GM12872 (cell line): ENCODE measurements at regions not wholly inside any gene's neighbourhood (a gene's known extent, or its start where the extent isn't known, plus 50 kb on each side); places are given as distances from the start of the nearest gene placed in this dataset.

Source experiments
- TF ChIP-seq, protein P1 (sequence below): IDR thresholded peaks from 3 replicates; pipeline ENCODE4 v1.5.1; 2011; ENCODE audit warnings: low read depth, mild to moderate bottlenecking, low read length, moderate library complexity; ENCODE audit not compliant: insufficient read depth

DNA sequence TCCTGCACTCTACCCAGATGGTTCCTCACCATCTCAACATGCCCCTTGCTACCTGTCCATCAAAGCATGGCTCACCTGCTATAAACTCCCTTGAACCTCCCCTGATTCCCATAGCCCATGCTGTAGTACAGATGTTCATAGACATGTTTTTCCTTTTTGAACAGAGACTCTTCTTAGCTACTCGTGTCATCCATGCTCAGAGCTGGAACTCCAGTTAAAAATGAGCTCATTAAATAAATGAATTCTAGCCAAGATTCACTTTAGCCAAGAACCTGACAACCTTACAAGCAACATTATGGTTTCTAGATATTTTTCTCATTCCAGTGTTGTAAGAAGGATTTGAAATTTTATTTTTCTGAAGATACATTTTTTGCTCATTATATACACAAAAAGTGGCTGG, 65.0 kb downstream of the SCG2 start:
- TF ChIP-seq, protein P1, sequence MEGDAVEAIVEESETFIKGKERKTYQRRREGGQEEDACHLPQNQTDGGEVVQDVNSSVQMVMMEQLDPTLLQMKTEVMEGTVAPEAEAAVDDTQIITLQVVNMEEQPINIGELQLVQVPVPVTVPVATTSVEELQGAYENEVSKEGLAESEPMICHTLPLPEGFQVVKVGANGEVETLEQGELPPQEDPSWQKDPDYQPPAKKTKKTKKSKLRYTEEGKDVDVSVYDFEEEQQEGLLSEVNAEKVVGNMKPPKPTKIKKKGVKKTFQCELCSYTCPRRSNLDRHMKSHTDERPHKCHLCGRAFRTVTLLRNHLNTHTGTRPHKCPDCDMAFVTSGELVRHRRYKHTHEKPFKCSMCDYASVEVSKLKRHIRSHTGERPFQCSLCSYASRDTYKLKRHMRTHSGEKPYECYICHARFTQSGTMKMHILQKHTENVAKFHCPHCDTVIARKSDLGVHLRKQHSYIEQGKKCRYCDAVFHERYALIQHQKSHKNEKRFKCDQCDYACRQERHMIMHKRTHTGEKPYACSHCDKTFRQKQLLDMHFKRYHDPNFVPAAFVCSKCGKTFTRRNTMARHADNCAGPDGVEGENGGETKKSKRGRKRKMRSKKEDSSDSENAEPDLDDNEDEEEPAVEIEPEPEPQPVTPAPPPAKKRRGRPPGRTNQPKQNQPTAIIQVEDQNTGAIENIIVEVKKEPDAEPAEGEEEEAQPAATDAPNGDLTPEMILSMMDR: no peak

DNA sequence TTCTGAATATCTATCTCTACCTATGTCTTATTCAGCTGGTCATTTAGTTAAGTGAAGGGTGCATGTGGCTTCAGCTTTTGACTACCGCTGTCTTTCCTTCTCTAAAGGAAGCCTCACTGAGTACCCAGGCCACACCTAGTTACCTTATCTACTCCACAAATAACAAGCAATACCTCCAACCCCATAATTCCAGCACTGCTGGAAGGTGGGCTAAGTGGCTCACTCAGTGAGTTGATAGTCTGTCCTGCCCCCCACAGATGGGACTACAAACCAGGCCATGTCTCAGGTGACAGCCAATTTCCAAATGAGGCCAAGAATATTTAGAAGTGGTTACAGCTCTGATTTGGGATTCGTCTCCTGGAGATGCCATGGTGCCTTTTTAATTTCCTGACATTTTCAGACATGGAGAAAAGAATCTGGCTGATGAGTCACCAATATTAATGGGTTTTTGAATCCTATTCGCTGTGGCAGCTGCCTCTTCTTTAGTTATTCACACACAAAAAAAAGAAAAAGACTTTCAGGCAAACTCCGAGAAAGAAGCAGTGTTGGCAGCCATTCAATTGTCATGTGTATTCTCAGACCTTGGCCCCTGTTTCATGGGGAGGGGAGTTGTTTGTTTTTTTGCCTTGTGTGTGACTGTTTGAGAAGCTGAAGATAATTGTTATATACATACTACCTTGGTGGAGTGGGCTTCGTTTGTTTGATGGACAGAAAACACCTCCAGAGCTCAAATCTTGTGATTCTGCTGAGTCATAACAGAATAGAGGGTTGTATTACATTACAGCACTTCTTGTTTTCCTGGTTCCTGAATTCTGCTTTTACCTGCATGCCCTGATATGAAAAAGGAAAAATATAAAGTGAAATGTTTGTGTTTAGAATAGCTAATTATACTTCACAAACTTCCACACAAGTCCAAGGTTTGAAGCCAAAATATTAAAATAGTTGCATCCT, 64.2 kb downstream of the SCG2 start:
- TF ChIP-seq, protein P1: no peak

DNA sequence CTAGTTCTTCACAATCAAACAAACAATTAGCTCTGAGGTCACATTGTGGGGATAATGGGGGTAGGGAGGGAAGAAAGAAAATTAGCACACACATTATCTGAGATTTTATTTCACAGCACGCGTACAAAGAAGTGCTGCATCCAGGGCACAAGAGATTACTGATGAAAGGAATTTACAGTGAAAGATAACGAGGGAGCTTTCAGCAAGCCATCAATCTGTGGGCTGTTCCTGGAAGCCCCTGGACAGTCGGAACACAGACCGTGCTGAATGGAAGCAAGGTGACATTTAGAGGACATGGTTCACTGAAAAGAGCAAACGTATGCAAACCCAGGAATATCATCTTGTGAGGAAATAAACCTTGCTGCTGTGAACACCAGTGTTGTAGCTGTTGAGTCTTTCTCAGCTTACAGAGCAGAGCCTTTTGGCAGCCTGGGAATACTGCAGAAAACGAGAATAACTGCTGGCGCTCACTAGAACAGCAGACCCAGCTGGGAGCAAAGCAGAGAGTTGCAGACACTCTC, 63.2 kb downstream of the SCG2 start:
- TF ChIP-seq, protein P1: no peak

DNA sequence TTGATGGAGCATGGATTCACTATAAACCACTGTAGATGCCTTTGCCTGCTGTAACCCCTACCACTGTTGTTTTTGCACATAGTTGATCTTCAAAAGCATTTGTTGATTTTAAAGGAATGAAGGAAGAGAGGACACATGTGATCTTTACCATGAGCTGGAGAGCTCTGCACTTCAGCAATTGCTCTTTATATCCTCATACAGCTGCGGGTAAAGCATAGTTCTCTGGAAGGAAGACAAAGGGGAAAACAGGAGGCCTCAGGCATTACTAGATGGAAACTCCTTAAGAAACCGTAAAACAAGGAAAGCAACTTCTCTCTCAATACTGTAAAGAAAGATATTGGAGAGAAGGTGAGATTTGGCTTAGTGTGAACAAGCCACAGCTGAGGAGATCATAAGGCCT, 60.6 kb downstream of the SCG2 start:
- TF ChIP-seq, protein P1: no peak

DNA sequence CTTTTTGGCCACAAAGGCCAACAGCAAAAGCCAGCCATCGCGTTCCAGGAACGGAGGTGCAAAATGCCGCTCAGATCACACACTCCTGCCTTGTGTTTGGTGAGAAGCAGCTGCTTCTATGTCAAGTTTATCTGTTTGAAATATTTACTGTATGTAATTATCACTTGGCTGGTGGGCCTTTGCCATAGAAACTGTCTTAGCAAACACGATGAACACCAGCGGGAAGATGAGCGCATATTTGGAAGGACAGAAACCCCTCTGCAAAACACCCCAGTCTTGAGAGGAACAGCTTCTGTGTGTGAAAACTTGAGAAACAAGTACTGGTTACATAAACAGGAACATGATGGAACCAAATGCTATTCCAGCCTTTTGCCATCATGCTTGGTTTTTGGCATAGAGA, 59.7 kb downstream of the SCG2 start:
- TF ChIP-seq, protein P1: no peak

DNA sequence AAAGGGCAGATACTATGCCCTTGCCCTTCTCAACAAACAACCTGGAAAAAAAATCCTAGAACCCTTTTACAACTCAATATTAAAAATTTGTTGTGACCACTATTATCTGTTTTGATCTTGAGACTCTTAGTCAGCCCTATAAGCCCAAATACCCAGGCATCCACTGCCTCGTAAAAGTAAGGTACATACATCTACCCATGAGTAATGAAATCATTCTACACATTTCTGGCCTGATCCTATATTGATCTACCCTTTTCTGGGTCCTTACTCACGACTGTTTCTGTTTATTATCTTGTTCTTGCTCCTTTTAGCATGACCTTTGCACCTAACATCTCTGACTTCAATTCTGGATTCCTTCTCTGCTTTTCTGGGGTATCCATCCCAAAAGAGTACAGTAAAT, 56.8 kb downstream of the SCG2 start:
- TF ChIP-seq, protein P1: no peak

DNA sequence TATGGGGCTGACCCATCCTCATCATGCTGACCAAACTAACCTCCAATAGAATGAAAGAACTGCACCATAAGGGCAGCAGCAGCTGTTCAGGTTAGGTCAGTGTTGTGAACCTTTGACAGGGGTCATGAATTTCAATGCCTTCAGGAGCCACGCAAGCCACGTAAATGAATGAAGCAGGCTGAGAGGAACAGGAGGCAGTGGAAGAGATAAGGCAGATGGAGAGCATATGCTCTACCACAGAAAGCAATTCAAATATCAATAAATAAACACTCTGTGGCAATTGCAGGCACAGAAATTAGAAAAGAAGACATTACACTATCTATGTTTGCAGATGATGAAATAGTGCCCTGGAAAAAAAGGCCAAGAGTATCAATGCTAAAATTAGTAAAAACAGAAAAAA, 56.3 kb downstream of the SCG2 start:
- TF ChIP-seq, protein P1: no peak
